ENCODE measurements at regions not wholly inside any gene's neighbourhood (a gene's known extent, or its start where the extent isn't known, plus 50 kb on each side); places are given as distances from the start of the nearest gene placed in this dataset.
A peak's percentile ranks its signal among the peaks of the same experiment; 100 is the strongest.

GRCh38 chr12:19058235-19059021 is 71.1 kb upstream of the PLEKHA5 start:
- Histone ChIP-seq H3K27me3 (ENCODE audit: insufficient read depth, low read depth, low read length) (no peaks in the 10 kb centered on the region), H3K27ac (ENCODE audit: low read length) (peak overlapping the region; percentile 15), H3K4me3 (ENCODE audit: low read length) (no peak overlapping the region), H4K20me1 (ENCODE audit: insufficient read depth) (no peaks in the 10 kb centered on the region), H3K4me2 (ENCODE audit: low read length) (no peak overlapping the region), H3F3A (ENCODE audit: insufficient read depth, low read length, poor library complexity, severe bottlenecking) (no peaks in the 10 kb centered on the region), H3K9me3 (ENCODE audit: low read length) (no peaks in the 10 kb centered on the region), H3K36me3 (ENCODE audit: insufficient read depth, low read length) (no peaks in the 10 kb centered on the region), H3K9me2 (ENCODE audit: insufficient read depth, low read length) (no peaks in the 10 kb centered on the region), H3K79me2 (replicated peaks; ENCODE audit: insufficient read depth, low read length) (no peaks in the 10 kb centered on the region), H2AFZ (ENCODE audit: low read depth, low read length) (no peak overlapping the region), H3K9ac (ENCODE audit: low read length) (no peak overlapping the region)
- no peak for TF ChIP-seq CTCF (IDR thresholded peaks at IDR 0.05; ENCODE audit: poor library complexity, severe bottlenecking)
- TF ChIP-seq EP300 (conservative IDR thresholded peaks at IDR 0.05; ENCODE audit: poor library complexity, severe bottlenecking), result peak; percentile 37

- no peaks in the 10 kb centered on the region for H3K27me3 ChIP-seq (ENCODE audit: insufficient read depth, low read depth, low read length)
- H3K27ac ChIP-seq (ENCODE audit: low read length), result no peak overlapping the region
- H3K9ac ChIP-seq (ENCODE audit: low read length), result no peak overlapping the region
- no peak overlapping the region for H3K4me2 ChIP-seq (ENCODE audit: low read length)
- no peaks in the 10 kb centered on the region for H3K9me2 ChIP-seq (ENCODE audit: insufficient read depth, low read length)
- H3K4me3 ChIP-seq (ENCODE audit: low read length), result no peak overlapping the region
- peaks cover 8% of the 10 kb centered on the region for H3F3A ChIP-seq (ENCODE audit: insufficient read depth, low read length, poor library complexity, severe bottlenecking)
- no peaks in the 10 kb centered on the region for H3K36me3 ChIP-seq (ENCODE audit: insufficient read depth, low read length)
- H4K20me1 ChIP-seq (ENCODE audit: insufficient read depth), result no peaks in the 10 kb centered on the region
- no peak overlapping the region for H2AFZ ChIP-seq (ENCODE audit: low read depth, low read length)
- no peak for TF ChIP-seq MXI1 (conservative IDR thresholded peaks at IDR 0.05; ENCODE audit: poor library complexity, severe bottlenecking)
- TF ChIP-seq SMC3 (conservative IDR thresholded peaks at IDR 0.05; ENCODE audit: poor library complexity), result no peak
- TF ChIP-seq REST (IDR thresholded peaks at IDR 0.05; ENCODE audit: borderline replicate concordance), result no peak
- TF ChIP-seq TAF1 (IDR thresholded peaks at IDR 0.05; ENCODE audit: low read depth), result no peak
- TF ChIP-seq CTCF (IDR thresholded peaks at IDR 0.05; ENCODE audit: poor library complexity, severe bottlenecking), result no peak
- TF ChIP-seq POLR2AphosphoS5 (IDR thresholded peaks at IDR 0.05), result no peak
- TF ChIP-seq EZH2 (IDR thresholded peaks at IDR 0.05; ENCODE audit: borderline replicate concordance, insufficient read depth, low read length, poor library complexity, severe bottlenecking), result no peak
- TF ChIP-seq EP300 (conservative IDR thresholded peaks at IDR 0.05; ENCODE audit: poor library complexity, severe bottlenecking), result no peak
- no peak for TF ChIP-seq RAD21 (conservative IDR thresholded peaks at IDR 0.05)
- H3K79me2 ChIP-seq (replicated peaks; ENCODE audit: insufficient read depth, low read length), result no peaks in the 10 kb centered on the region
- no peaks in the 10 kb centered on the region for H3K9me3 ChIP-seq (ENCODE audit: low read length)
These were observed 64.8 kb upstream of the PLEKHA5 start for GRCh38 chr12:19064713-19065112.
